ENCODE measurements at regions not wholly inside any gene's neighbourhood (a gene's known extent, or its start where the extent isn't known, plus 50 kb on each side); places are given as distances from the start of the nearest gene placed in this dataset.

- TF ChIP-seq CTCF (IDR thresholded peaks at IDR 0.05) (no peak), POLR2AphosphoS5 (IDR thresholded peaks at IDR 0.05; ENCODE audit: insufficient read depth in 1 of 2, low read depth in 1 of 2) (no peak), POLR2A (IDR thresholded peaks at IDR 0.05) (no peak)
Measured at GRCh38 chr1:88357729-88358128, 326.3 kb upstream of the PKN2 start.
